ENCODE measurements at regions not wholly inside any gene's neighbourhood (a gene's known extent, or its start where the extent isn't known, plus 50 kb on each side); places are given as distances from the start of the nearest gene placed in this dataset.
A peak's percentile ranks its signal among the peaks of the same experiment; 100 is the strongest.

- Histone ChIP-seq H2AFZ (ENCODE audit: low read length) (no peak overlapping the region), H3K79me2 (ENCODE audit: low read length) (no peaks in the 10 kb centered on the region), H4K20me1 (ENCODE audit: insufficient read depth, low read depth, low read length) (no peaks in the 10 kb centered on the region), H3K9me3 (ENCODE audit: low read length) (no peaks in the 10 kb centered on the region), H3K4me3 (ENCODE audit: low read length) (no peak overlapping the region), H3K9ac (ENCODE audit: low read length) (no peak overlapping the region), H3K27me3 (ENCODE audit: low read length) (no peaks in the 10 kb centered on the region), H3K4me2 (ENCODE audit: low read depth, low read length, poor library complexity, severe bottlenecking) (no peak overlapping the region), H3K27ac (ENCODE audit: low read length) (no peak overlapping the region), H3K9me2 (replicated peaks; ENCODE audit: insufficient read depth, low read length) (no peaks in the 10 kb centered on the region), H3K4me1 (ENCODE audit: low read length) (no peaks in the 10 kb centered on the region), H3K36me3 (ENCODE audit: insufficient read depth, low read length) (no peaks in the 10 kb centered on the region)
- no peak for DNase-seq
Measured at GRCh38 chr1:87852410-87853161, 523.9 kb downstream of the LMO4 start.

GRCh38 chr1:87853576-87854351, 525.1 kb downstream of the LMO4 start:
- Histone ChIP-seq H3K9ac (ENCODE audit: low read length) (no peak overlapping the region), H3K4me1 (ENCODE audit: low read length) (no peaks in the 10 kb centered on the region), H3K9me2 (replicated peaks; ENCODE audit: insufficient read depth, low read length) (no peaks in the 10 kb centered on the region), H2AFZ (ENCODE audit: low read length) (no peak overlapping the region), H3K27ac (ENCODE audit: low read length) (no peak overlapping the region), H3K27me3 (ENCODE audit: low read length) (no peaks in the 10 kb centered on the region), H3K4me2 (ENCODE audit: low read depth, low read length, poor library complexity, severe bottlenecking) (no peak overlapping the region), H3K4me3 (ENCODE audit: low read length) (no peak overlapping the region), H3K9me3 (ENCODE audit: low read length) (no peaks in the 10 kb centered on the region), H3K36me3 (ENCODE audit: insufficient read depth, low read length) (no peaks in the 10 kb centered on the region), H3K79me2 (ENCODE audit: low read length) (no peaks in the 10 kb centered on the region), H4K20me1 (ENCODE audit: insufficient read depth, low read depth, low read length) (no peaks in the 10 kb centered on the region)
- DNase-seq = no peak

GRCh38 chr1:87863317-87863716, 534.6 kb downstream of the LMO4 start:
- Histone ChIP-seq H3K79me2 (ENCODE audit: low read length) (no peaks in the 10 kb centered on the region), H3K4me2 (ENCODE audit: low read depth, low read length, poor library complexity, severe bottlenecking) (no peak overlapping the region), H3K4me1 (ENCODE audit: low read length) (no peaks in the 10 kb centered on the region), H4K20me1 (ENCODE audit: insufficient read depth, low read depth, low read length) (no peaks in the 10 kb centered on the region), H2AFZ (ENCODE audit: low read length) (no peak overlapping the region), H3K9ac (ENCODE audit: low read length) (no peak overlapping the region), H3K36me3 (ENCODE audit: insufficient read depth, low read length) (no peaks in the 10 kb centered on the region), H3K27me3 (ENCODE audit: low read length) (no peaks in the 10 kb centered on the region), H3K4me3 (ENCODE audit: low read length) (no peak overlapping the region), H3K9me2 (replicated peaks; ENCODE audit: insufficient read depth, low read length) (no peaks in the 10 kb centered on the region), H3K27ac (ENCODE audit: low read length) (no peak overlapping the region), H3K9me3 (ENCODE audit: low read length) (no peaks in the 10 kb centered on the region)
- no peak for DNase-seq

GRCh38 chr1:87864676-87865075, 536.0 kb downstream of the LMO4 start:
- no peak overlapping the region for H3K27ac ChIP-seq (ENCODE audit: low read length)
- no peaks in the 10 kb centered on the region for H3K27me3 ChIP-seq (ENCODE audit: low read length)
- no peaks in the 10 kb centered on the region for H3K36me3 ChIP-seq (ENCODE audit: insufficient read depth, low read length)
- no peaks in the 10 kb centered on the region for H3K4me1 ChIP-seq (ENCODE audit: low read length)
- no peaks in the 10 kb centered on the region for H3K9me2 ChIP-seq (replicated peaks; ENCODE audit: insufficient read depth, low read length)
- H4K20me1 ChIP-seq (ENCODE audit: insufficient read depth, low read depth, low read length) = no peaks in the 10 kb centered on the region
- H3K9ac ChIP-seq (ENCODE audit: low read length) = no peak overlapping the region
- no peak overlapping the region for H3K4me2 ChIP-seq (ENCODE audit: low read depth, low read length, poor library complexity, severe bottlenecking)
- H3K4me3 ChIP-seq (ENCODE audit: low read length) = no peak overlapping the region
- H2AFZ ChIP-seq (ENCODE audit: low read length) = no peak overlapping the region
- no peak for DNase-seq
- no peaks in the 10 kb centered on the region for H3K9me3 ChIP-seq (ENCODE audit: low read length)
- no peaks in the 10 kb centered on the region for H3K79me2 ChIP-seq (ENCODE audit: low read length)

- Histone ChIP-seq H3K4me2 (ENCODE audit: low read depth, low read length, poor library complexity, severe bottlenecking) (no peak overlapping the region), H2AFZ (ENCODE audit: low read length) (no peak overlapping the region), H3K79me2 (ENCODE audit: low read length) (no peaks in the 10 kb centered on the region), H3K9ac (ENCODE audit: low read length) (no peak overlapping the region), H3K4me3 (ENCODE audit: low read length) (no peak overlapping the region), H4K20me1 (ENCODE audit: insufficient read depth, low read depth, low read length) (no peaks in the 10 kb centered on the region), H3K4me1 (ENCODE audit: low read length) (no peaks in the 10 kb centered on the region), H3K36me3 (ENCODE audit: insufficient read depth, low read length) (no peaks in the 10 kb centered on the region), H3K9me2 (replicated peaks; ENCODE audit: insufficient read depth, low read length) (no peaks in the 10 kb centered on the region), H3K27me3 (ENCODE audit: low read length) (no peaks in the 10 kb centered on the region), H3K27ac (ENCODE audit: low read length) (no peak overlapping the region), H3K9me3 (ENCODE audit: low read length) (no peaks in the 10 kb centered on the region)
- DNase-seq = no peak
Measured at GRCh38 chr1:87866416-87866815, 537.7 kb downstream of the LMO4 start.

- H3K9me2 ChIP-seq (replicated peaks; ENCODE audit: insufficient read depth, low read length) = no peaks in the 10 kb centered on the region
- H3K4me1 ChIP-seq (ENCODE audit: low read length) = peaks cover 10% of the 10 kb centered on the region
- H3K36me3 ChIP-seq (ENCODE audit: insufficient read depth, low read length) = no peaks in the 10 kb centered on the region
- H4K20me1 ChIP-seq (ENCODE audit: insufficient read depth, low read depth, low read length) = no peaks in the 10 kb centered on the region
- no peak overlapping the region for H3K27ac ChIP-seq (ENCODE audit: low read length)
- H3K79me2 ChIP-seq (ENCODE audit: low read length) = no peaks in the 10 kb centered on the region
- no peaks in the 10 kb centered on the region for H3K27me3 ChIP-seq (ENCODE audit: low read length)
- H3K4me2 ChIP-seq (ENCODE audit: low read depth, low read length, poor library complexity, severe bottlenecking) = no peak overlapping the region
- no peaks in the 10 kb centered on the region for H3K9me3 ChIP-seq (ENCODE audit: low read length)
- H3K4me3 ChIP-seq (ENCODE audit: low read length) = no peak overlapping the region
- H2AFZ ChIP-seq (ENCODE audit: low read length) = no peak overlapping the region
- no peak for DNase-seq
- H3K9ac ChIP-seq (ENCODE audit: low read length) = no peak overlapping the region
Measured at GRCh38 chr1:87867626-87868025, 538.9 kb downstream of the LMO4 start.

GRCh38 chr1:87869567-87869966, 540.9 kb downstream of the LMO4 start:
- no peaks in the 10 kb centered on the region for H3K9me2 ChIP-seq (replicated peaks; ENCODE audit: insufficient read depth, low read length)
- no peak overlapping the region for H3K27ac ChIP-seq (ENCODE audit: low read length)
- H3K36me3 ChIP-seq (ENCODE audit: insufficient read depth, low read length) = no peaks in the 10 kb centered on the region
- H3K79me2 ChIP-seq (ENCODE audit: low read length) = no peaks in the 10 kb centered on the region
- no peaks in the 10 kb centered on the region for H3K27me3 ChIP-seq (ENCODE audit: low read length)
- no peak overlapping the region for H3K4me2 ChIP-seq (ENCODE audit: low read depth, low read length, poor library complexity, severe bottlenecking)
- H3K9ac ChIP-seq (ENCODE audit: low read length) = no peak overlapping the region
- H3K4me1 ChIP-seq (ENCODE audit: low read length) = peaks cover 21% of the 10 kb centered on the region
- no peak overlapping the region for H3K4me3 ChIP-seq (ENCODE audit: low read length)
- no peak for DNase-seq
- H4K20me1 ChIP-seq (ENCODE audit: insufficient read depth, low read depth, low read length) = no peaks in the 10 kb centered on the region
- no peak overlapping the region for H2AFZ ChIP-seq (ENCODE audit: low read length)
- no peaks in the 10 kb centered on the region for H3K9me3 ChIP-seq (ENCODE audit: low read length)

- Histone ChIP-seq H4K20me1 (ENCODE audit: insufficient read depth, low read depth, low read length) (no peaks in the 10 kb centered on the region), H3K36me3 (ENCODE audit: insufficient read depth, low read length) (no peaks in the 10 kb centered on the region), H3K9me3 (ENCODE audit: low read length) (no peaks in the 10 kb centered on the region), H3K27me3 (ENCODE audit: low read length) (no peaks in the 10 kb centered on the region), H2AFZ (ENCODE audit: low read length) (peak overlapping the region; percentile 44), H3K4me2 (ENCODE audit: low read depth, low read length, poor library complexity, severe bottlenecking) (peak overlapping the region; percentile 13), H3K27ac (ENCODE audit: low read length) (0 out of 2 replicates have a peak overlapping the region, but pooled peaks have one; percentile 29), H3K9me2 (replicated peaks; ENCODE audit: insufficient read depth, low read length) (no peaks in the 10 kb centered on the region), H3K79me2 (ENCODE audit: low read length) (no peaks in the 10 kb centered on the region), H3K9ac (ENCODE audit: low read length) (no peak overlapping the region), H3K4me1 (ENCODE audit: low read length) (peaks cover 21% of the 10 kb centered on the region), H3K4me3 (ENCODE audit: low read length) (no peak overlapping the region)
- DNase-seq = no peak
Measured at GRCh38 chr1:87872189-87872588, 543.5 kb downstream of the LMO4 start.
